Type B pancreatic cell (in vitro differentiated cells): ENCODE measurements at regions not wholly inside any gene's neighbourhood (a gene's known extent, or its start where the extent isn't known, plus 50 kb on each side); places are given as distances from the start of the nearest gene placed in this dataset.

ENCODE experiments used
- DNase-seq: peaks from one replicate; pipeline ENCODE4 v3.0.0; 2021; ENCODE audit warnings: mixed read lengths; ENCODE audit not compliant: unreplicated experiment; ENCODE audit errors: extremely low spot score
- H3K27ac Mint-ChIP-seq: 2 replicates; pipeline ENCODE4 v1.8.0; 2021; ENCODE audit warnings: mild to moderate bottlenecking, mixed read lengths
- H3K27me3 Mint-ChIP-seq: 2 replicates; pipeline ENCODE4 v1.8.0; 2021; ENCODE audit warnings: mixed read lengths
- H3K36me3 Mint-ChIP-seq: 2 replicates; pipeline ENCODE4 v1.8.0; 2021; ENCODE audit warnings: mixed read lengths
- H3K4me1 Mint-ChIP-seq: one replicate; pipeline ENCODE4 v1.8.0; 2021; ENCODE audit warnings: mixed read lengths; ENCODE audit not compliant: unreplicated experiment
- H3K4me3 Mint-ChIP-seq: 2 replicates; pipeline ENCODE4 v1.8.0; 2021; ENCODE audit warnings: mild to moderate bottlenecking, mixed read lengths
- H3K9me3 Mint-ChIP-seq: 2 replicates; pipeline ENCODE4 v1.8.0; 2021; ENCODE audit warnings: mixed read lengths
- CTCF ChIP-seq: fragments of 200-600 bp; sonication (generic); conservative IDR thresholded peaks from 2 replicates; pipeline ENCODE4 v1.5.0; 2021; ENCODE audit warnings: antibody characterized with exemption, mild to moderate bottlenecking

- H3K27ac Mint-ChIP-seq = no peak overlapping the region
- no peaks in the 10 kb centered on the region for H3K27me3 Mint-ChIP-seq
- no peak overlapping the region for H3K4me3 Mint-ChIP-seq
- no peak for TF ChIP-seq CTCF
- H3K9me3 Mint-ChIP-seq = no peaks in the 10 kb centered on the region
- no peak for DNase-seq
- H3K4me1 Mint-ChIP-seq = peaks cover 4% of the 10 kb centered on the region
- no peaks in the 10 kb centered on the region for H3K36me3 Mint-ChIP-seq
Observed at GRCh38 chr5:89236900-89237299, 353.9 kb upstream of the MEF2C start.

- H3K4me1 Mint-ChIP-seq = peaks cover 4% of the 10 kb centered on the region
- H3K27ac Mint-ChIP-seq = no peak overlapping the region
- no peak for DNase-seq
- H3K36me3 Mint-ChIP-seq = no peaks in the 10 kb centered on the region
- no peaks in the 10 kb centered on the region for H3K27me3 Mint-ChIP-seq
- H3K9me3 Mint-ChIP-seq = no peaks in the 10 kb centered on the region
- H3K4me3 Mint-ChIP-seq = no peak overlapping the region
- no peak for TF ChIP-seq CTCF
Observed at GRCh38 chr5:89233462-89233861, 350.5 kb upstream of the MEF2C start.

GRCh38 chr5:89232139-89232603, 349.2 kb upstream of the MEF2C start:
- no peak for DNase-seq
- Mint-ChIP-seq H3K27ac (no peak overlapping the region), H3K27me3 (no peaks in the 10 kb centered on the region), H3K4me3 (no peak overlapping the region), H3K4me1 (peaks cover 4% of the 10 kb centered on the region), H3K9me3 (no peaks in the 10 kb centered on the region), H3K36me3 (no peaks in the 10 kb centered on the region)
- TF ChIP-seq CTCF = no peak

GRCh38 chr5:89230178-89230577, 347.2 kb upstream of the MEF2C start:
- Mint-ChIP-seq H3K4me1 (peaks cover 4% of the 10 kb centered on the region), H3K9me3 (no peaks in the 10 kb centered on the region)
- no peak for DNase-seq

GRCh38 chr5:89229331-89230070, 346.5 kb upstream of the MEF2C start:
- no peaks in the 10 kb centered on the region for H3K9me3 Mint-ChIP-seq
- no peak overlapping the region for H3K4me3 Mint-ChIP-seq
- H3K27me3 Mint-ChIP-seq = no peaks in the 10 kb centered on the region
- H3K36me3 Mint-ChIP-seq = no peaks in the 10 kb centered on the region
- DNase-seq = no peak
- H3K27ac Mint-ChIP-seq = no peak overlapping the region
- TF ChIP-seq CTCF = no peak
- peaks cover 4% of the 10 kb centered on the region for H3K4me1 Mint-ChIP-seq

More at GRCh38 chr5:89230178-89230577, 347.2 kb upstream of the MEF2C start:
- H3K4me3 Mint-ChIP-seq = no peak overlapping the region
- no peaks in the 10 kb centered on the region for H3K27me3 Mint-ChIP-seq
- H3K36me3 Mint-ChIP-seq = no peaks in the 10 kb centered on the region
- H3K27ac Mint-ChIP-seq = no peak overlapping the region
- no peak for TF ChIP-seq CTCF
